GM20431 (cell line): ENCODE measurements at regions not wholly inside any gene's neighbourhood (a gene's known extent, or its start where the extent isn't known, plus 50 kb on each side); places are given as distances from the start of the nearest gene placed in this dataset.

Experiments
- in situ Hi-C: fragments of 300-500 bp; cut with MseI, MboI; formaldehyde crosslinking; loops from one replicate; pipeline ENCODE4 v1.15.0; 2020; ENCODE audit warnings: low sequenced_read_pairs; ENCODE audit not compliant: unreplicated experiment

DNA sequence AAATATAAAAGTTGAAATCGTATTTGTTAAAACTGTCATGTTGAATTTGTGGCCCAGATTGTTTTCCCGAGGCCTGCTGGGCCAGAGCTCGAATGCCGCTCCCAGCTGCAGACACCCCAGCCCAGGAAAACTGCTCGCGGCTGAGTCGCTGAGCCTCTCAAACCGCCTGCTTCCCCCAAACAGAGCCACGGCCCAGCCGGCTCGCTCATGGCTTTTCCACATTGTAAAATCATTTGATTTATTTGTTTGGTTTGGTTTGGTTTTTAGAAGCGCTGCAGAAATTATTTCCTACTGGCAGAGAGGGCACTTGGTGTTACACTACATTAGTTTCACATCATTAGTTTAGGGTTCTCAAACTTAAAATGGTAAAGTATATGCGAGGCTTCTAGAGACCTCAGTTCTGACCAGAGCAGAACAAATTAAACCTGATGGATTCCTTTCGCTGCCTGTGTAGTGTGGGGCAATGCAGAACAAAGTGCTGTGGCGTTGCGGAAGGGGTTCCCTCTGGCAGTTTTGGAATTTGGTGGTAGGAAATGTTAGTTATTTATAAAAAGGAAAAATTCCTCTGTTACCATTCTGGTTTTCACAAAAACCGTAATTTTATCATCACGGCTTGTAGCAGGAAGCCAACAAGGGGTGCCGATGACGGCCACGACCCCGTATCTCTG, 156.5 kb upstream of the PITX1 start:
- in situ Hi-C loops = loop anchor here (25.0 kb wide), 1 partner anchor 278 kb away; the partner anchor contains the start of gene PCBD2

DNA sequence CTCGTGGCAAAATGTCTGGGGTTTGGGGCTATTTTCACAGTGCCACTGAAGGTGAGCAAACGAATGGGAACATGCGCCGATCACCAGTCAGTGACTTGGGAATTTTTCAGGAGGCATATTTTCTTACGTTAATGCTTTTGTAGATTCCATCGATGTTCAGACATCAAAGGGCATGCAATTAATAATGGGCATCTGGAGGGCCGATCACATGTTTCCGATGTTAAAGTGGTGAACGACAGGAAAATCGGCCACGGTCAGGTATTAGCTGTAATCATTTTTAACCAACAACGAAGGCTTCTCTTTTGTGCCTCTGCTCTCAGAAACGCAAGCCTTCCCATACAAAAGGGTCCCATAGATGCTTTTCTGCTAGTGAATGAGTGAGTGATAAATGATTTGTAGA, 155.0 kb upstream of the PITX1 start:
- in situ Hi-C loops = loop anchor here (25.0 kb wide), 1 partner anchor 277 kb away; the partner anchor contains the start of gene PCBD2

DNA sequence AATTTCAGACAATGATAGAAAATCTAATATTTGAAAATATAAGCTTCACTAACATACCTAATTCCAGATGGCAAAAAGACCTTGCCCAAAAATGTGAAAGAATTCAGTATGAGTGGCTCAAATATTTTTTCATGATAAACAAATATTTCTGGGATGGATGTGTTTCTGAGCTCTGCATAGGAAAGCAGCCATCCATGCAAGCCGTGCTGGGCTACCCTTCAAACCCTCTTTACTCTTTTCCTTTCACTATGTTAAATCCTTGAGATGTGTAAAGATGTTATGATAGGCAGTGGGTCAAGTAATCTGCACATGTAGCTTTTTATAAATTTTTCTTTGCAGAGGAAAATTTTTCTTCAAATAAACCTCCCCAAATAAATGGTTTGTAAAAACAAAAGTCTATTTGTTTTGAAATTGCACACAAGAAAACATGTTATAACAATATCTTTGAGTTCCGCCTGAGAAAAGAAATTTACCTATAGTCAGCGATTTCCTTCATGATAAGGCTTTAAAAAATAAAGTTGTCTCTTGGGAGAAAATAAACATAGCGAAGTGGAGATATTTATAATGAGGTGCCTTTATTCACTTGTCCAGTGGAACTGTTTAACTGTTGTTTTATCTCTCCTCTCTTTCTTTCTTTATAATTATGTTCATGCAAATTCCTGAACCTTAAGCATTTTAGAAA, 154.3 kb upstream of the PITX1 start:
- in situ Hi-C loops = loop anchor here (25.0 kb wide), 1 partner anchor 276 kb away; the partner anchor contains the start of gene PCBD2

DNA sequence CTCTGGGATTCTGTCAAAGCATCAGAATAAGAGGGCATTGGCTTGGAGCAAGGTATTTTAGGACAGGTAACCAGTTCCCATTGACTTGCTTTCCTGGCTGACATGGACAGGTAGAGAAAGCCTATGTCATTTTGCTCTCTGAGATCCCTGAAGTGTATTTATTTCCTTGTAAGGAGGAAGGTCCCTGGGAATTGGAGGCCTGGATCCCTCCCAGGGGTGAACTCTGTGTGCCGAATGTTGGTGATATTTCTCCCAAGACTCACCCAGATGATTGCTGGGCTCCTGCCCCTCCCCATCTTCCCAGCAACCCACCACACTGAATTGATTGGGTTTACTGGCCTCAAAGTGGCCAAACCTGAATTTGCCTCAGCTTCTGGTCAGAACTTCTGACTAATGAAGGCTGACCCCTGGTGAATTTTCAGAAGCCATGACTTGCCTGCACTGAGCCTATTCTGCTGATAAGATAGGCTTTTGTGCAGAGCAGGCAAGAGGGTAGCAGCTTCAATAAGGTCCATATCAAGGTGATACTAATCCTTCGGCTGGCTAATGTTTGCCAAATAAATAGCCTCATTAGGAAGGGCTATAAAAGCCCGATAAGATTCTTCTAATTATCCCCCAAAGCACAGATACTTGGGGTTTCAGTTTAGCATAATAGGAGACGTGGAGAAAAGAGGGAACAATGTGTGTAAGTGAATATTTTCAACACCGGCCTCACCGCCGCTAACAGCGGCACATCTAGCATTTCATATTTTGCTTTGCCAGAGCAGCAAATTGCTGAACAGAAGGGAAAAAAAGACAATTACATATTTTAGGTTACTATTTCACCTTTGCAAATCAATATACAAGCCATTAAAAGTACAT, 152.9 kb upstream of the PITX1 start:
- in situ Hi-C loops = loop anchor here (25.0 kb wide), 1 partner anchor 275 kb away; the partner anchor contains the start of gene PCBD2

DNA sequence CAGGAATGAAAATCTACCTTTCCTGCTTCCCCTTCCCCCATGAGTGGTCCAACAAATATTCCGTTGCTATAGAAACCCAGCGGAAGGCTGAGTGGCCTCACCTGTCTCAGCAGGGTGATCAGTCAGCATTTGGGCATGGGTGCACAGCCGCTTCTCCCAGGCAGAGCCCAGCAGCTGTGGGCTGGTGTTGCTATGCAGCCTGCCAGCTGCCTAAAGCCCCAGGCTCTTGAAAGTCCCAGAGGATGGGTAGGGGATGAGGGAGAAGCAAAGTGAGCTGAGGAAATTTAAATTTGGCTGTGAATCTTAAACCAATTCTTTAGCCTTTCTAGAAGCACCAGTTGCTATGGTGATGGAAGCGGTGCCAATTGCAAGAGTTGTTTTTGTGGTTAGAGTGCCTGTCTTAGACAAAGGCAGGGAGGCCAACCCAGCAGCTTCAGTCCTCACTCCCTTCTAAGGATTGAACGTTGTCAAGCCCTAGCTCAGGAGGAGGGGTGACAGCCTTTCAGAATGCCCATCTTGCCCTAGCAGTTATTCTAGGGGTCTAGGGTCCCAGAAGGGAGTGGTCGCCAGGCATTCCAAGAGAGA, 151.5 kb upstream of the PITX1 start:
- in situ Hi-C loops = loop anchor here (25.0 kb wide), 1 partner anchor 273 kb away; the partner anchor contains the start of gene PCBD2

- in situ Hi-C loops = loop anchor here (25.0 kb wide), 1 partner anchor 272 kb away; the partner anchor contains the start of gene PCBD2
Observed at GRCh38 chr5:135184646-135185045, 150.6 kb upstream of the PITX1 start.

DNA sequence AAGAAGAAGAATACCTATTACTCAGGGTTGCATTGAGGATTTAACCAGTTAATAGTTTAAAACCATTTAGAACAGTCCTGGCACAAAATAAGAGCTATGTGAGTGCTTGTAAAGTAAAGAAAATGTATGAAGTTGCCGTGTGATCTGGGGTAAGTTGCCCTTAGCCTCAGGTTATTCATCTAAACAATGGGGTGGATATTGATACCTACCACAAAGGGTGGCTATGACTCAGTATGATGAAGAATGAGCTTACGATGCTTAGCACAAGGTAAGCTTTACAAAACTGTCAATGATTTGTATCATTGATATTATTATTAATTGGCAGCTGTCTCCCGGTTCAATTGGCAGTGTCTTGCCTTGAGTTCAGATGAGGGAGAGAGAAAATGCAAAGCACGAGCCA, 149.4 kb upstream of the PITX1 start:
- in situ Hi-C loops = loop anchor here (25.0 kb wide), 1 partner anchor 271 kb away; the partner anchor contains the start of gene PCBD2

DNA sequence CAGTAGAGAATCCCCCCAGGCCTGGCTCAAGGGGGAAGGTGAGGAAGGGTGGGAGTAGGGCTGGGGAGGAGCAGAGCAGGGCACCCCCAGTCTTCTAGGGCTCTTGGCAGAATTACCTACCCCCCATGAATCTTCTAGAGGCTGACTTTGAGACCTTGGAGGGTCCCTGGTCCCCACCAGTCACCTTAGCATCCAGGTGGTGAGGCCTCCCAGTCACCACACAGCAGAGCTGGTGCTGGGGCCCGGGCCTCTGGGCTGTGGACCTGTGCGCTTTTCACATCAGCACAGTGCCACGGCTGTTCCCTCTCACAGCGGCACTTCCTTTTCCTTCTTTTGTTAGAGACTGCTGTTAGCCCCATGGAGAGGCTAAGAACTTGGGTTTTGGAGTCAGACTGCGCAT, 148.6 kb upstream of the PITX1 start:
- in situ Hi-C loops = loop anchor here (25.0 kb wide), 1 partner anchor 270 kb away; the partner anchor contains the start of gene PCBD2

DNA sequence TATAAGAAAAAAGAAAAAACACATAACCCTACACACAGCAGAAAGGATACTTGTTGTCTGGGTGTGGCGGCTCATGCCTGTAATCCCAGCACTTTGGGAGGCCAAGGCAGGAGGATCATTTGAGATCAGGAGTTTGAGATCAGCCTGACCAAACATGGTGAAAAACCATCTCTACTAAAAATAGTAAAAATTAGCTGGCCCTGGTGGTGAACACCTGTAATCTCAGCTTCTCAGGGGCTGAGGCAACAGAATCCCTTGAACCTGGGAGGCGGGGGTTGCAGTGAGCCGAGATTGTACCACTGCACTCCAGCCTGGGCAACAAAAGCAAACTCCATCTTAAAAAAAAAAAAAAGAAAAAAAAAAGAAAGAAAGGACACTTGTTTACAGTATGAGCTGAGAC, 147.6 kb upstream of the PITX1 start:
- in situ Hi-C loops = loop anchor here (25.0 kb wide), 1 partner anchor 269 kb away; the partner anchor contains the start of gene PCBD2

GRCh38 chr5:135179308-135179980, 145.4 kb upstream of the PITX1 start:
- in situ Hi-C loops = loop anchor here (25.0 kb wide), 1 partner anchor 267 kb away; the partner anchor contains the start of gene PCBD2

GRCh38 chr5:135178476-135179155, 144.6 kb upstream of the PITX1 start:
- in situ Hi-C loops = loop anchor here (25.0 kb wide), 1 partner anchor 266 kb away; the partner anchor contains the start of gene PCBD2

- in situ Hi-C loops = loop anchor here (25.0 kb wide), 1 partner anchor 265 kb away; the partner anchor contains the start of gene PCBD2
Observed at GRCh38 chr5:135177591-135177990, 143.6 kb upstream of the PITX1 start.

- in situ Hi-C loops = loop anchor here (25.0 kb wide), 1 partner anchor 265 kb away; the partner anchor contains the start of gene PCBD2
Observed at GRCh38 chr5:135176991-135177390, 143.0 kb upstream of the PITX1 start.

DNA sequence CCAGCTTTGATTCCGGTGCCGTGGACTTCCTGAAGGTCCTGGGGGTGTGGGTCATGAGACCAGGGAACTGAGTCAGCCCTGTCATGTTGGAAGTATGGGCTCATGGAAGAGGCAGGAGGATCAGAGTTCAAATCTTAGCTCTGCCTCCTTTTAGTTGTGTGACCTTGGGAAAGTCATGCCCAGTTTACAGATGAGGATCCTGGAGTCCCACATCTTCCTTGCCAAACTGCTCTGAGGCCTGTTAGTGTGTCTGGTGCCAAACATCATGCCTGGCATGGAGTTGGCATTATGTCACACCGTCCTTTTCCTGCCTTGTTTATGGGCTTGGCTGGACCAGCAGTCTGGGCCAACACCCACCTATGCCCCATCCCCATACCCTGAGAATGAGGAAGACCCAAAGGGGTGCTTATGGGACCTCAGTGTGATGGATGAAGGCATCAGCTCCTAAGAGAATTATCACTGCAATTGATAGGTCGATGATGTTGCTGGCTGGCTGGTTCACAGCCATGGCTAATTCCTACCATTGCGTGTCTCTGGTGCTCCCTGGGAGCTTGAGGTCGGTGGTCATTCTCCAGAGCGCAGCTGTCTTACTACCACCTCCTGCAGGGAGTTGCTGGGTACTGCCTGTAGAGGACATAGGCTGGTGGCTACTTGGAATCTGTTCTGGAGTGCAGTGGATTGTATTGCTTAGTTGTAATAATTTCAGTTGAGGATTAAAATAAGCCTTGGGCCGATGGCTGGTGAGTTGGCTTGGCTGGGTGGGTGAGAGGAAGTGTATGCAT, 140.5 kb upstream of the PITX1 start:
- in situ Hi-C loops = loop anchor here (25.0 kb wide), 1 partner anchor 262 kb away; the partner anchor contains the start of gene PCBD2

DNA sequence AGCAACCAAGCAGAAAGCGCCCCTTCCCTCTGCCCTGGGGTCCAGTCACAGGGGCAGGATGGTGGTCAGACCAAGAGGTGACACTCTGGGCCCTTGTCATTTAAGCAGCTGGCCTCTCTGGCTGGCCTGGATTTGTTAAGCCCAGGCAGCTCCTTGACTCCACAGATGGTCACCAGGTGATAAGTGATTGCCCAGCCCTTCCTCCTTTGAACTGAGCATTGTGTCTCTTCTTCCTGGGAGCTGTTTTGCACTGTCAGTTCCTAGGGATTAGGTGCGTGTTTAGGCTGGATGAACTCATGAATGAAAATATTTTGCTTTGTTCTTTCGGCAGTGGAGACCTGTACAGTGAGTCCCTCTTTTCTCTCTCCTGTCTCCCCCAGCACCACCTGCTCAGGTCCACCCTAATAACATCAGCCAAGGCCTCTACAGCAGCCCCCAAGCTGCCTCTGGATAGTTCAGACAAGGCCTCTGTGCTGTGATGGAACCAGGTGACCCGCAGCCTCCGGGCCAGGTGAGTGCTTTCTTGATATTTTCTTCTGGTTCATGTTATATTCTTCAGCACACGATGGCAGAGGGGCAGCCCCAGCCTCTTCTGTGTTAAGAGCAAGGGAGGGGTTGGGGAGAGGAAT, 139.7 kb upstream of the PITX1 start:
- in situ Hi-C loops = no loop called here

- in situ Hi-C loops = no loop called here
Observed at GRCh38 chr5:135172718-135173117, 138.7 kb upstream of the PITX1 start.

DNA sequence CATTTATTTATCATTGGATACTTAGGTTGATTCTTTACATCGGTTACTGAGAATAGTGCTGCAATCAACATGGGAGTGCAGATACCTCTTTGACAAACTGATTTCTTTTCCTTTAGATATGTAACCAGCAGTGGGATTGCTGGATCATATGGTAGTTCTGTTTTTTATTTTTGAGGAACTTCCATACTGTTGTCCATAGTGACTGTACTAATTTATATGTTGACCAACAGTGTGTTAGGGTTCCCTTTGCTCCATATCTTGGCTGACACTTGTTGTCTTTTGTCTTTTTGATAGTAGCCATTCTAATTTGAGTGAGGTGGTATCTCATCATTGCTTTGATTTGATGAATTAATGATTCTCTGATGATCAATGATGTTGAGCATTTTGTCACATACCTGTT, 137.3 kb upstream of the PITX1 start:
- in situ Hi-C loops = no loop called here
